K562 (cell line): ENCODE measurements at regions not wholly inside any gene's neighbourhood (a gene's known extent, or its start where the extent isn't known, plus 50 kb on each side); places are given as distances from the start of the nearest gene placed in this dataset.

Source experiments
- ATAC-seq: fragments of 200-7000 bp; cut with Tn5 transposase; 3 replicates; pipeline ENCODE4 v1.9.1; 2020; ENCODE audit warnings: moderate library complexity
- BruUV-seq: library from RNA; stranded (reverse); fragments of 400-500 nt; replicated peaks from 2 replicates; lab custom pipeline; 2021; lab: Mats Ljungman, UMichigan
- CTCF ChIA-PET: fragments of 300-600 bp; formaldehyde crosslinking; extraction: SDS; loops from one replicate; lab custom pipeline; 2021; ENCODE audit warnings: low intra/inter-chr PET ratio; lab: Yijun Ruan, JAX
- POLR2A ChIA-PET: fragments of 300-600, 350-650 bp; sonication (Branson Sonifier 250); formaldehyde crosslinking; extraction: SDS; loops from one replicate; lab custom pipeline; 2021; ENCODE audit warnings: antibody characterized with exemption, inconsistent platforms; lab: Yijun Ruan, JAX
- DNase-seq, 4 experiments: peaks; one replicate each; pipeline versions ENCODE4 v3.0.0 to v3.0.0-alpha.2; 2011 to 2018; ENCODE audit warnings: low spot score in 3 of 4, mixed read lengths in 3 of 4; ENCODE audit errors: extremely low read depth in 1 of 4
- FAIRE-seq: peaks from 2 replicates; lab custom pipeline; 2011; peaks lifted over from hg19 to GRCh38; lab: Jason Lieb, UNC
- H2AFZ ChIP-seq: 2 replicates; pipeline ENCODE4 v1.6.0; 2011; ENCODE audit warnings: low read depth, low read length, control low read depth, inconsistent platforms
- H3K27ac ChIP-seq: fragments of 200-600 bp; 3 replicates; pipeline ENCODE4 v1.8.0; 2011; ENCODE audit warnings: low read depth, mild to moderate bottlenecking, control low read depth, inconsistent platforms, low read length, moderate library complexity, mixed read lengths; ENCODE audit errors: extremely low read depth
- H3K27me3 ChIP-seq, 2 experiments: fragments of 300-600 bp in 1 of 2; 2 replicates in 1 of 2; 3 replicates in 1 of 2; pipeline versions ENCODE4 v1.6.0 to v1.8.0; 2011; ENCODE audit warnings: inconsistent platforms in 2 of 2, low read length in 2 of 2, mild to moderate bottlenecking in 1 of 2, mixed read lengths in 1 of 2, moderate library complexity in 1 of 2; ENCODE audit not compliant: control insufficient read depth in 2 of 2, insufficient read depth in 2 of 2
- H3K36me3 ChIP-seq: fragments of 300-600 bp; 3 replicates; pipeline ENCODE4 v1.8.0; 2011; ENCODE audit warnings: mild to moderate bottlenecking, low read length, inconsistent platforms; ENCODE audit not compliant: control insufficient read depth, insufficient read depth
- H3K4me1 ChIP-seq, 2 experiments: fragments of 200-600 bp in 1 of 2; replicated peaks in 1 of 2; 2 replicates in 1 of 2; 3 replicates in 1 of 2; pipeline versions ENCODE4 v1.5.1 to v1.8.0; 2011; ENCODE audit warnings: inconsistent platforms in 2 of 2, low read length in 2 of 2, mild to moderate bottlenecking in 1 of 2, mixed read lengths in 1 of 2, moderate library complexity in 1 of 2; ENCODE audit not compliant: control insufficient read depth in 2 of 2, insufficient read depth in 2 of 2
- H3K4me2 ChIP-seq: 2 replicates; pipeline ENCODE4 v1.6.1; 2011; ENCODE audit warnings: low read length, control low read depth, inconsistent platforms, mixed read lengths; ENCODE audit not compliant: insufficient read depth
- H3K4me3 ChIP-seq: fragments of 200-600 bp; sonication (generic), shearing (Covaris generic); 2 replicates; pipeline ENCODE4 v1.5.1; 2016; ENCODE audit warnings: control low read depth, inconsistent platforms
- H3K79me2 ChIP-seq: fragments of 200-600 bp; 3 replicates; pipeline ENCODE4 v1.8.0; 2011; ENCODE audit warnings: low read length, inconsistent platforms; ENCODE audit not compliant: control insufficient read depth, insufficient read depth
- H3K9ac ChIP-seq, 2 experiments: 2 replicates each; pipeline versions ENCODE4 v1.6.0 to v1.6.1; 2011; ENCODE audit warnings: low read depth in 2 of 2, low read length in 2 of 2, control low read depth in 1 of 2, inconsistent platforms in 1 of 2, mild to moderate bottlenecking in 1 of 2, mixed read lengths in 1 of 2; ENCODE audit not compliant: insufficient read depth in 1 of 2
- H3K9me1 ChIP-seq: one replicate; pipeline ENCODE4 v1.6.0; 2011; ENCODE audit warnings: inconsistent platforms, mild to moderate bottlenecking, low read length, moderate library complexity; ENCODE audit not compliant: control insufficient read depth, insufficient read depth
- H3K9me3 ChIP-seq: replicated peaks from 2 replicates; pipeline ENCODE4 v1.5.1; 2011; ENCODE audit warnings: low read depth, low read length, inconsistent platforms; ENCODE audit not compliant: control insufficient read depth, insufficient read depth
- H4K20me1 ChIP-seq: replicated peaks from 2 replicates; pipeline ENCODE4 v1.6.1; 2011; ENCODE audit warnings: low read length, inconsistent platforms, mixed read lengths; ENCODE audit not compliant: control insufficient read depth, insufficient read depth
- ARID1B ChIP-seq: fragments of 450-650 bp; IDR thresholded peaks from 2 replicates; pipeline ENCODE4 v1.6.1; 2016; ENCODE audit warnings: antibody characterized with exemption, mild to moderate bottlenecking, inconsistent platforms
- BHLHE40 ChIP-seq: IDR thresholded peaks from 2 replicates; pipeline ENCODE4 v1.6.1; 2011; ENCODE audit warnings: low read length, improper control_type of control experiment
- CTBP1 ChIP-seq: fragments of 450-650 bp; IDR thresholded peaks from 2 replicates; pipeline ENCODE4 v1.6.1; 2016; ENCODE audit warnings: borderline replicate concordance
- HLTF ChIP-seq: fragments of 450-650 bp; IDR thresholded peaks from 2 replicates; pipeline ENCODE4 v1.6.1; 2016
- MECOM ChIP-seq: fragments of 250-450 bp; sonication (Bioruptor Pico); IDR thresholded peaks from 2 replicates; pipeline ENCODE4 v1.8.0; 2022; ENCODE audit warnings: inconsistent platforms
- NELFE ChIP-seq: IDR thresholded peaks from 2 replicates; pipeline ENCODE4 v1.6.1; 2011; ENCODE audit warnings: mild to moderate bottlenecking; ENCODE audit not compliant: insufficient read depth, insufficient read length
- NFIC ChIP-seq: fragments of 450-650 bp; IDR thresholded peaks from 2 replicates; pipeline ENCODE4 v1.6.1; 2017; ENCODE audit warnings: mild to moderate bottlenecking, inconsistent platforms
- NR4A1 ChIP-seq, 2 experiments: fragments of 250-450 bp in 1 of 2; fragments of 450-650 bp in 1 of 2; sonication (Bioruptor Pico) in 1 of 2; IDR thresholded peaks; 2 replicates each; pipeline versions ENCODE4 v1.4.0 to v1.6.1; 2016 to 2020; ENCODE audit warnings: mild to moderate bottlenecking in 2 of 2, missing compliant biosample characterization in 1 of 2, missing genetic modification characterization in 1 of 2, moderate library complexity in 1 of 2
- PTRF ChIP-seq: fragments of 450-650 bp; IDR thresholded peaks from 2 replicates; pipeline ENCODE4 v1.6.1; 2016; ENCODE audit warnings: mild to moderate bottlenecking, missing genetic modification characterization, missing compliant biosample characterization
- SRSF3 ChIP-seq: fragments of 200-400 bp; formaldehyde crosslinking; IDR thresholded peaks from 2 replicates; pipeline ENCODE4 v1.6.1; 2016; ENCODE audit warnings: mild to moderate bottlenecking, low read length, moderate library complexity; ENCODE audit not compliant: insufficient read depth
- SRSF9 ChIP-seq: fragments of 200-400 bp; formaldehyde crosslinking; IDR thresholded peaks from 2 replicates; pipeline ENCODE4 v1.6.1; 2017; ENCODE audit warnings: low read depth, low read length, borderline replicate concordance
- ZNF175 ChIP-seq: fragments of 200-800 bp; sonication (Bioruptor generic); IDR thresholded peaks from 2 replicates; pipeline ENCODE4 v1.6.1; 2016; ENCODE audit warnings: low read depth, mild to moderate bottlenecking, missing genetic modification characterization, missing compliant biosample characterization
- ZNF23 ChIP-seq: fragments of 250-450 bp; sonication (Bioruptor Pico); IDR thresholded peaks from 2 replicates; pipeline ENCODE4 v1.4.0; 2020; ENCODE audit warnings: mild to moderate bottlenecking
- ZNF436 ChIP-seq: fragments of 250-450, 450-650 bp; sonication (Bioruptor Pico); formaldehyde crosslinking; IDR thresholded peaks from 2 replicates; pipeline ENCODE4 v1.7.0; 2020; ENCODE audit warnings: mild to moderate bottlenecking
- ZNF584 ChIP-seq: fragments of 200-800 bp; sonication (Bioruptor generic); IDR thresholded peaks from 2 replicates; pipeline ENCODE4 v1.6.1; 2016; ENCODE audit warnings: low read depth, mild to moderate bottlenecking, missing genetic modification characterization, missing compliant biosample characterization
- WGBS: fragments of 100-300 bp; shearing (Covaris generic); methylation state at CpG from one replicate; pipeline ENCODE4 v1.1.6; 2016; ENCODE audit warnings: low coverage, mixed read lengths; ENCODE audit not compliant: insufficient coverage; ENCODE audit errors: missing lambda C conversion rate; 5-methylcytosine and 5-hydroxymethylcytosine counted together
- in situ Hi-C: fragments of 300-500 bp; cut with MboI; formaldehyde crosslinking; loops from 4 replicates; pipeline ENCODE4 v1.15.0; 2018; ENCODE audit warnings: inconsistent platforms, mixed read lengths
- intact Hi-C: fragments of 100-400 bp; cut with micrococcal nuclease; formaldehyde crosslinking; loops from 2 replicates; pipeline ENCODE4 v1.14.2; 2022
- TF ChIP-seq, protein P1 (sequence below): fragments of 250-450 bp; sonication (Bioruptor Pico); IDR thresholded peaks from 2 replicates; pipeline ENCODE4 v1.5.0; 2022; ENCODE audit warnings: mild to moderate bottlenecking
- TF ChIP-seq, protein P2 (sequence below): fragments of 450-650 bp; formaldehyde crosslinking; IDR thresholded peaks from 2 replicates; pipeline ENCODE4 v1.4.0; 2022; ENCODE audit warnings: mild to moderate bottlenecking, moderate library complexity
- TF ChIP-seq, protein P3 (sequence below): IDR thresholded peaks from 2 replicates; pipeline ENCODE4 v1.6.1; 2012; ENCODE audit warnings: low read depth, low read length, improper control_type of control experiment, borderline replicate concordance

- Histone ChIP-seq H3K4me2 (no peak overlapping the region), H3K4me3 (no peak overlapping the region), H2AFZ (no peak overlapping the region), H3K9ac (no peak overlapping the region), H3K9me3 (no peaks in the 10 kb centered on the region), H4K20me1 (no peaks in the 10 kb centered on the region), H3K27ac (no peak overlapping the region), H3K79me2 (no peaks in the 10 kb centered on the region), H3K27me3 (no peaks in the 10 kb centered on the region), H3K36me3 (no peaks in the 10 kb centered on the region), H3K4me1 (no peaks in the 10 kb centered on the region), H3K9me1 (no peaks in the 10 kb centered on the region)
- FAIRE-seq (no peak), DNase-seq (no peak), ATAC-seq (no peak)
- in situ Hi-C loops (no loop called here), intact Hi-C loops (no loop called here)
- CTCF ChIA-PET = no interaction called here
- 0% methylated on average over 4 of the region's 4 CpGs for WGBS
- POLR2A ChIA-PET = interaction anchor here (0.6 kb wide), 4 partner anchors 104 to 1129 kb away, joined by 3 to 5 read pairs (median 3); no protein-coding TSS in a partner anchor
- BruUV-seq = no TSS peak
- TF ChIP-seq HLTF (no peak), PTRF (tag) (no peak), NELFE (no peak), BHLHE40 (no peak), ZNF23 (no peak), ZNF436 (CRISPR knock-in tag) (no peak), ZNF175 (CRISPR knock-in tag) (no peak), NR4A1 (CRISPR knock-in tag; IDR thresholded peaks at IDR 0.05) (no peak), NR4A1 (tag; IDR thresholded peaks at IDR 0.05) (no peak), CTBP1 (no peak), ARID1B (no peak), SRSF9 (no peak), SRSF3 (no peak), MECOM (CRISPR knock-in tag) (no peak), ZNF584 (CRISPR knock-in tag) (no peak), NFIC (no peak)
- TF ChIP-seq, protein P1, sequence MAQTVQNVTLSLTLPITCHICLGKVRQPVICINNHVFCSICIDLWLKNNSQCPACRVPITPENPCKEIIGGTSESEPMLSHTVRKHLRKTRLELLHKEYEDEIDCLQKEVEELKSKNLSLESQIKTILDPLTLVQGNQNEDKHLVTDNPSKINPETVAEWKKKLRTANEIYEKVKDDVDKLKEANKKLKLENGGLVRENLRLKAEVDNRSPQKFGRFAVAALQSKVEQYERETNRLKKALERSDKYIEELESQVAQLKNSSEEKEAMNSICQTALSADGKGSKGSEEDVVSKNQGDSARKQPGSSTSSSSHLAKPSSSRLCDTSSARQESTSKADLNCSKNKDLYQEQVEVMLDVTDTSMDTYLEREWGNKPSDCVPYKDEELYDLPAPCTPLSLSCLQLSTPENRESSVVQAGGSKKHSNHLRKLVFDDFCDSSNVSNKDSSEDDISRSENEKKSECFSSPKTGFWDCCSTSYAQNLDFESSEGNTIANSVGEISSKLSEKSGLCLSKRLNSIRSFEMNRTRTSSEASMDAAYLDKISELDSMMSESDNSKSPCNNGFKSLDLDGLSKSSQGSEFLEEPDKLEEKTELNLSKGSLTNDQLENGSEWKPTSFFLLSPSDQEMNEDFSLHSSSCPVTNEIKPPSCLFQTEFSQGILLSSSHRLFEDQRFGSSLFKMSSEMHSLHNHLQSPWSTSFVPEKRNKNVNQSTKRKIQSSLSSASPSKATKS (CRISPR knock-in tag) = no peak
- TF ChIP-seq, protein P2, sequence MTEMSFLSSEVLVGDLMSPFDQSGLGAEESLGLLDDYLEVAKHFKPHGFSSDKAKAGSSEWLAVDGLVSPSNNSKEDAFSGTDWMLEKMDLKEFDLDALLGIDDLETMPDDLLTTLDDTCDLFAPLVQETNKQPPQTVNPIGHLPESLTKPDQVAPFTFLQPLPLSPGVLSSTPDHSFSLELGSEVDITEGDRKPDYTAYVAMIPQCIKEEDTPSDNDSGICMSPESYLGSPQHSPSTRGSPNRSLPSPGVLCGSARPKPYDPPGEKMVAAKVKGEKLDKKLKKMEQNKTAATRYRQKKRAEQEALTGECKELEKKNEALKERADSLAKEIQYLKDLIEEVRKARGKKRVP (CRISPR knock-in tag) = no peak
- TF ChIP-seq, protein P3, sequence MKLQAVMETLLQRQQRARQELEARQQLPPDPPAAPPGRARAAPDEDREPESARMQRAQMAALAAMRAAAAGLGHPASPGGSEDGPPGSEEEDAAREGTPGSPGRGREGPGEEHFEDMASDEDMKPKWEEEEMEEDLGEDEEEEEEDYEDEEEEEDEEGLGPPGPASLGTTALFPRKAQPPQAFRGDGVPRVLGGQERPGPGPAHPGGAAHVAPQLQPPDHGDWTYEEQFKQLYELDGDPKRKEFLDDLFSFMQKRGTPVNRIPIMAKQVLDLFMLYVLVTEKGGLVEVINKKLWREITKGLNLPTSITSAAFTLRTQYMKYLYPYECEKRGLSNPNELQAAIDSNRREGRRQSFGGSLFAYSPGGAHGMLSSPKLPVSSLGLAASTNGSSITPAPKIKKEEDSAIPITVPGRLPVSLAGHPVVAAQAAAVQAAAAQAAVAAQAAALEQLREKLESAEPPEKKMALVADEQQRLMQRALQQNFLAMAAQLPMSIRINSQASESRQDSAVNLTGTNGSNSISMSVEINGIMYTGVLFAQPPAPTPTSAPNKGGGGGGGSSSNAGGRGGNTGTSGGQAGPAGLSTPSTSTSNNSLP = no peak
Observed at GRCh38 chr6:24987446-24988115, 51.8 kb upstream of the RIPOR2 start.
